Testis (tissue), 2 donors: ENCODE measurements at regions not wholly inside any gene's neighbourhood (a gene's known extent, or its start where the extent isn't known, plus 50 kb on each side); places are given as distances from the start of the nearest gene placed in this dataset.

ENCODE experiments used
- DNase-seq: peaks from one replicate; pipeline ENCODE4 v3.0.0-alpha.2; 2019
- H3K27ac ChIP-seq, 2 donors: fragments of 200-600 bp; sonication (generic); one replicate each; pipeline ENCODE4 v1.5.1; 2019
- H3K27me3 ChIP-seq: fragments of 200-600 bp; sonication (generic); one replicate; pipeline ENCODE4 v1.5.1; 2019
- H3K36me3 ChIP-seq: fragments of 200-600 bp; sonication (generic); one replicate; pipeline ENCODE4 v1.5.1; 2017; ENCODE audit warnings: low read depth; ENCODE audit errors: missing control alignments
- H3K4me1 ChIP-seq: fragments of 200-600 bp; sonication (generic); one replicate; pipeline ENCODE4 v1.5.1; 2019
- H3K4me3 ChIP-seq, 2 donors: fragments of 200-600 bp; sonication (generic); one replicate each; pipeline ENCODE4 v1.5.1; 2017 to 2019
- H3K9me3 ChIP-seq: fragments of 200-600 bp; sonication (generic); one replicate; pipeline ENCODE4 v1.5.1; 2017
- POLR2A ChIP-seq: fragments of 450-650 bp; IDR thresholded peaks from one replicate; pipeline ENCODE4 v1.6.1; 2017; ENCODE audit warnings: antibody characterized with exemption, mild to moderate bottlenecking, moderate library complexity
- WGBS, 2 donors: methylation state at CpG; one replicate each; pipeline ENCODE4 v1.1.5; 2018; 5-methylcytosine and 5-hydroxymethylcytosine counted together
- intact Hi-C: fragments of 100-400 bp; cut with DNase I; formaldehyde crosslinking; loops from one replicate; pipeline ENCODE4 v1.15.1; 2023; ENCODE audit warnings: low total_unique reads
- TF ChIP-seq, protein P1 (sequence below), 3 experiments: fragments of 450-650 bp in 2 of 3; fragments of 200-600 bp in 1 of 3; sonication (generic) in 1 of 3; IDR thresholded peaks; one replicate each; pipeline ENCODE4 v1.5.1; 2016 to 2019; ENCODE audit warnings: antibody characterized with exemption in 3 of 3, mild to moderate bottlenecking in 2 of 3, moderate library complexity in 1 of 3

DNA sequence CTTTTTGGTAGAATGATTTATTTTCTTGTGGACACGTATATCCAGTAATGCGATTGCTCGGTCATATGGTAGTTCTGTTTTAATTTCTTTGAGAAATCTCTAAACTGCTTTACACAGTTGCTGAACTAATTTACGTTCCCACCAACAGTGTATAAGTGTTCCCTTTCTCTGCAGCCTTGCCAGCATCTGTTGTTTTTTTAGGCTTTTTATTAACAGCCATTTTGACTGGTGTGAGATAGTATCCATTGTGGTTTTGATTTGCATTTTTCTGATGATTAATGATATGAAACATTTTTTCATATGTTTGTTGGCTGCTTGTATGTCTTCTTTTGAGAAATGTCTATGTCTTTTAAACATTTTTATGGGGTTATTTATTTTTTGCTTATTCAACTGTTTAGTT, 196.7 kb downstream of the MOXD1 start:
- Histone ChIP-seq H3K4me1 (no peaks in the 10 kb centered on the region), H3K4me3 (no peak overlapping the region), H3K27ac (no peak overlapping the region), H3K36me3 (no peaks in the 10 kb centered on the region), H3K27me3 (no peaks in the 10 kb centered on the region), H3K9me3 (no peaks in the 10 kb centered on the region)
- no peak for DNase-seq
- intact Hi-C loops = no loop called here
- WGBS, 2 donors = 85 to 93% methylated on average over 4 of the region's 4 CpGs
- no peak for TF ChIP-seq POLR2A
- TF ChIP-seq, protein P1, sequence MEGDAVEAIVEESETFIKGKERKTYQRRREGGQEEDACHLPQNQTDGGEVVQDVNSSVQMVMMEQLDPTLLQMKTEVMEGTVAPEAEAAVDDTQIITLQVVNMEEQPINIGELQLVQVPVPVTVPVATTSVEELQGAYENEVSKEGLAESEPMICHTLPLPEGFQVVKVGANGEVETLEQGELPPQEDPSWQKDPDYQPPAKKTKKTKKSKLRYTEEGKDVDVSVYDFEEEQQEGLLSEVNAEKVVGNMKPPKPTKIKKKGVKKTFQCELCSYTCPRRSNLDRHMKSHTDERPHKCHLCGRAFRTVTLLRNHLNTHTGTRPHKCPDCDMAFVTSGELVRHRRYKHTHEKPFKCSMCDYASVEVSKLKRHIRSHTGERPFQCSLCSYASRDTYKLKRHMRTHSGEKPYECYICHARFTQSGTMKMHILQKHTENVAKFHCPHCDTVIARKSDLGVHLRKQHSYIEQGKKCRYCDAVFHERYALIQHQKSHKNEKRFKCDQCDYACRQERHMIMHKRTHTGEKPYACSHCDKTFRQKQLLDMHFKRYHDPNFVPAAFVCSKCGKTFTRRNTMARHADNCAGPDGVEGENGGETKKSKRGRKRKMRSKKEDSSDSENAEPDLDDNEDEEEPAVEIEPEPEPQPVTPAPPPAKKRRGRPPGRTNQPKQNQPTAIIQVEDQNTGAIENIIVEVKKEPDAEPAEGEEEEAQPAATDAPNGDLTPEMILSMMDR (IDR thresholded peaks at IDR 0.05) = no peak

- TF ChIP-seq, protein P1 (IDR thresholded peaks at IDR 0.05) = no peak
- TF ChIP-seq POLR2A = no peak
- Histone ChIP-seq H3K9me3 (no peaks in the 10 kb centered on the region), H3K4me1 (no peaks in the 10 kb centered on the region), H3K36me3 (no peaks in the 10 kb centered on the region), H3K27me3 (no peaks in the 10 kb centered on the region), H3K27ac (no peak overlapping the region), H3K4me3 (no peak overlapping the region)
- WGBS, 2 donors = 41 to 53% methylated on average over 4 of the region's 4 CpGs
- DNase-seq = no peak
- intact Hi-C loops = no loop called here
These were observed 198.7 kb downstream of the MOXD1 start for GRCh38 chr6:132202574-132202973.

GRCh38 chr6:132199343-132199742, 201.9 kb downstream of the MOXD1 start:
- no peak overlapping the region for H3K4me3 ChIP-seq
- no peaks in the 10 kb centered on the region for H3K27me3 ChIP-seq
- whole genome bisulfite sequencing, 2 donors = 86 to 88% methylated on average over 3 of the region's 3 CpGs
- H3K36me3 ChIP-seq = no peaks in the 10 kb centered on the region
- H3K4me1 ChIP-seq = no peaks in the 10 kb centered on the region
- no peak for DNase-seq
- no peak for TF ChIP-seq POLR2A
- TF ChIP-seq, protein P1 (IDR thresholded peaks at IDR 0.05) = no peak
- intact Hi-C loops = no loop called here
- no peak overlapping the region for H3K27ac ChIP-seq
- H3K9me3 ChIP-seq = no peaks in the 10 kb centered on the region

DNA sequence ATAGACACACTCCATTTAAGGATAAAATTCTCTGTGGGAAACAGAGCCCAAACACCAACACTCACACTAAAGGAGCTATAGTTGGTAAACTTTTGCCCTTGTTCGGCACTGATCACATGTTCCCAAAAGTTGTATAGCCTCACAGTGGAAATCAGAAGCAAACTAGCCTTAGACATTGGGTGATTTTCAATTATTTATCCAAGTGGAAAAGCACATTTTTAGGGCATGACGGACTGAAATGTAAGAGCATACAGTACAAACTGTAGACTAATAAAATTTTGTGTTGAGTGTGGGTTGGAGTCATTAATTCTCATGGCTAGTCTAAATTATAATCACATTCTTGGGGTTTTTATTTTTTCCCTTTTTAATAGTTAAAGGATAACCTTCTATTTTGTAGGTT, 202.4 kb downstream of the MOXD1 start:
- no peaks in the 10 kb centered on the region for H3K27me3 ChIP-seq
- no peaks in the 10 kb centered on the region for H3K9me3 ChIP-seq
- intact Hi-C loops = no loop called here
- DNase-seq = no peak
- no peaks in the 10 kb centered on the region for H3K4me1 ChIP-seq
- H3K27ac ChIP-seq = no peak overlapping the region
- no peaks in the 10 kb centered on the region for H3K36me3 ChIP-seq
- TF ChIP-seq, protein P1 (IDR thresholded peaks at IDR 0.05) = no peak
- no peak for TF ChIP-seq POLR2A
- no peak overlapping the region for H3K4me3 ChIP-seq
- 91 to 95% methylated on average over 2 of the region's 2 CpGs for WGBS, 2 donors

DNA sequence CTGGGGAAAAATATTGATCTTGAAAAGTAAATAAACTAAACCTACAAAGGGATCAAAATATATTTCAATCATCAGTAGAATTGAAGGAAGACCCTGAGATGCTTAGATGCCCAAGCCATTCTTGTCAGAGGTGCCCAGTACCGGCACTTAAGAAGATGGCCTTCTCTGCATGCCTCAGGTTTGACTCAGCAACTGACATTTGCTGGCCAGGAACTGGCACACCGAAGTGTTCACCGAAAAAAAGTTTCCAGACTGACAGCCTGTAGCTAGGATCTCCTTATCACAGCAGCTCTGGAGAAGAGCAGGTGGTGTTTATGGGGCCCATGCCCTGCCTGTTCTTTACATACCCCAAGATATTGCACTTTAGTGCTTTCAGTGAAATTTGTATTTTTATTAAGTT, 203.2 kb downstream of the MOXD1 start:
- H3K36me3 ChIP-seq = no peaks in the 10 kb centered on the region
- intact Hi-C loops = no loop called here
- H3K4me1 ChIP-seq = no peaks in the 10 kb centered on the region
- no peak overlapping the region for H3K27ac ChIP-seq
- TF ChIP-seq, protein P1 (IDR thresholded peaks at IDR 0.05) = no peak
- no peak for TF ChIP-seq POLR2A
- 89 to 100% methylated on average over 3 of the region's 3 CpGs for WGBS, 2 donors
- DNase-seq = no peak
- H3K27me3 ChIP-seq = no peaks in the 10 kb centered on the region
- no peak overlapping the region for H3K4me3 ChIP-seq
- no peaks in the 10 kb centered on the region for H3K9me3 ChIP-seq
